ENCODE measurements at regions not wholly inside any gene's neighbourhood (a gene's known extent, or its start where the extent isn't known, plus 50 kb on each side); places are given as distances from the start of the nearest gene placed in this dataset.

- CTCF ChIA-PET: no interaction called here
- Histone ChIP-seq H2AFZ (ENCODE audit: low read length) (no peak overlapping the region), H3F3A (ENCODE audit: low read length, unreplicated experiment) (no peaks in the 10 kb centered on the region), H3K9ac (ENCODE audit: low read length) (no peak overlapping the region), H3K79me2 (ENCODE audit: low read length) (no peaks in the 10 kb centered on the region), H3K9me3 (ENCODE audit: low read length) (peaks cover 23% of the 10 kb centered on the region; the same call in 1 of the 2 replicates), H3K4me3 (ENCODE audit: low read length) (no peak overlapping the region), H3K9me2 (replicated peaks; ENCODE audit: low read length) (no peaks in the 10 kb centered on the region), H3K27me3 (ENCODE audit: low read length) (no peaks in the 10 kb centered on the region), H3K4me2 (ENCODE audit: low read length) (no peak overlapping the region), H3K4me1 (ENCODE audit: insufficient read depth, low read length) (no peaks in the 10 kb centered on the region), H3K27ac (ENCODE audit: low read length) (no peak overlapping the region), H3K36me3 (ENCODE audit: low read depth, low read length) (no peaks in the 10 kb centered on the region), H4K20me1 (ENCODE audit: low read length) (no peaks in the 10 kb centered on the region)
- POLR2A ChIA-PET (ENCODE audit: unreplicated experiment): no interaction called here
- DNase-seq (no peak), ATAC-seq (no peak)
- no peak for TF ChIP-seq EZH2phosphoT487 (IDR thresholded peaks at IDR 0.05; ENCODE audit: borderline replicate concordance, low read length)
- TF ChIP-seq EZH2 (IDR thresholded peaks at IDR 0.05; ENCODE audit: low read length, unreplicated experiment): no peak
- no peak for TF ChIP-seq CTCF (conservative IDR thresholded peaks at IDR 0.05; ENCODE audit: low read depth, low read length)
- BruUV-seq (replicated peaks): no TSS peak
- intact Hi-C loops (cut with micrococcal nuclease): no loop called here
Measured at GRCh38 chr3:26074080-26074479, 284.2 kb downstream of the OXSM start.

DNA sequence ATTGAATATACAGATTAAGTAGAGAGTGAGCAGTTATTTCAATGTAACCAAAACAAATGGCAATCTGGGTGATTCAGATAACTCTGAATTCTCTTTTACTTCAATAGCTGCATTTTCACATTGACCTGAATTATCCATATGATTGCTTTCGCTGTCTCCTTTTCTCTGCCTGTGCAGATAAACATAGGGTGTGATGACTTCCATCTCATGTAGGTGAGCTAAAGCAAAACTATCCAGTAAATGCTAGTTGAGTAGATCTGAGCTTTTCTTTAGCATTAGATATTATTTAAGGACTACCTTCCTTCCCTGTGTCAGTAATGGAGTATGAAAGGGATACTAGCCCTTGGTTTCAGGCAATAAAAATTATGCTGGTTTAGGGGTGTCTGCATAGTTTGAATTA is 288.6 kb downstream of the OXSM start:
- Histone ChIP-seq H3F3A (ENCODE audit: low read length, unreplicated experiment) (no peaks in the 10 kb centered on the region), H3K9ac (ENCODE audit: low read length) (no peak overlapping the region), H2AFZ (ENCODE audit: low read length) (no peak overlapping the region), H3K79me2 (ENCODE audit: low read length) (no peaks in the 10 kb centered on the region), H3K9me3 (ENCODE audit: low read length) (peaks cover 27% of the 10 kb centered on the region), H3K27ac (ENCODE audit: low read length) (no peak overlapping the region), H3K27me3 (ENCODE audit: low read length) (no peaks in the 10 kb centered on the region), H3K4me1 (ENCODE audit: insufficient read depth, low read length) (no peaks in the 10 kb centered on the region), H3K36me3 (ENCODE audit: low read depth, low read length) (no peaks in the 10 kb centered on the region), H3K4me3 (ENCODE audit: low read length) (no peak overlapping the region), H4K20me1 (ENCODE audit: low read length) (no peaks in the 10 kb centered on the region), H3K9me2 (replicated peaks; ENCODE audit: low read length) (no peaks in the 10 kb centered on the region), H3K4me2 (ENCODE audit: low read length) (no peak overlapping the region)
- intact Hi-C loops (cut with micrococcal nuclease): no loop called here
- ChIA-PET CTCF (no interaction called here), POLR2A (ENCODE audit: unreplicated experiment) (no interaction called here)
- ATAC-seq: no peak
- TF ChIP-seq EZH2 (IDR thresholded peaks at IDR 0.05; ENCODE audit: low read length, unreplicated experiment) (no peak), CTCF (conservative IDR thresholded peaks at IDR 0.05; ENCODE audit: low read depth, low read length) (no peak), EZH2phosphoT487 (IDR thresholded peaks at IDR 0.05; ENCODE audit: borderline replicate concordance, low read length) (no peak)
- no TSS peak for BruUV-seq (replicated peaks)
- no peak for DNase-seq

DNA sequence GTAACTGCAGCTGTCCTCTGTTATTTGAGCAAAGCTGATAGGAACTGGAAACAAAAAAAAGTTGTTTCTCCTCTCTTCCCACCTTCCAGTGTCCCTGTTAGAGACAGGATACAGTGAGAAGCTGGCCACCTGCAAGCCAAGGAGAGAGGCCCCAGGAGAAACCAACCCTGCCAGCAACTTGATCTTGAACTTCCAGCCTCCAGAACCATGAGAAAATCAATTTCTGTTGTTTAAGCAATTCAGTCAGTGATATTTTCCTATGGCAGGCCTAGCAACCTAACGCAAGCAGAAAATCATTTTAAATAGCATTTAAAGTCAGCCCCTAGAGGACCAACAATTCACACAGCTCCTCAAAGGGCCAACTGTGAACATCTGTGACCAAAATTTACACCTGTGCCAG is 291.3 kb downstream of the OXSM start:
- TF ChIP-seq CTCF (conservative IDR thresholded peaks at IDR 0.05; ENCODE audit: low read depth, low read length) (no peak), EZH2 (IDR thresholded peaks at IDR 0.05; ENCODE audit: low read length, unreplicated experiment) (no peak), EZH2phosphoT487 (IDR thresholded peaks at IDR 0.05; ENCODE audit: borderline replicate concordance, low read length) (no peak)
- Histone ChIP-seq H3K9me2 (replicated peaks; ENCODE audit: low read length) (no peaks in the 10 kb centered on the region), H3K9ac (ENCODE audit: low read length) (no peak overlapping the region), H3K4me2 (ENCODE audit: low read length) (no peak overlapping the region), H2AFZ (ENCODE audit: low read length) (no peak overlapping the region), H3K27me3 (ENCODE audit: low read length) (no peaks in the 10 kb centered on the region), H3K79me2 (ENCODE audit: low read length) (no peaks in the 10 kb centered on the region), H4K20me1 (ENCODE audit: low read length) (no peaks in the 10 kb centered on the region), H3K9me3 (ENCODE audit: low read length) (peaks cover 25% of the 10 kb centered on the region), H3K27ac (ENCODE audit: low read length) (no peak overlapping the region), H3K4me3 (ENCODE audit: low read length) (no peak overlapping the region), H3F3A (ENCODE audit: low read length, unreplicated experiment) (no peaks in the 10 kb centered on the region), H3K36me3 (ENCODE audit: low read depth, low read length) (no peaks in the 10 kb centered on the region), H3K4me1 (ENCODE audit: insufficient read depth, low read length) (no peaks in the 10 kb centered on the region)
- no peak for ATAC-seq
- ChIA-PET CTCF (no interaction called here), POLR2A (ENCODE audit: unreplicated experiment) (no interaction called here)
- no TSS peak for BruUV-seq (replicated peaks)
- intact Hi-C loops (cut with micrococcal nuclease): no loop called here
- no peak for DNase-seq
